Eye (tissue), 1 donor: ENCODE measurements at regions not wholly inside any gene's neighbourhood (a gene's known extent, or its start where the extent isn't known, plus 50 kb on each side); places are given as distances from the start of the nearest gene placed in this dataset.

Experiments
- DNase-seq: peaks from one replicate; pipeline ENCODE4 v3.0.0-alpha.2; 2015

DNA sequence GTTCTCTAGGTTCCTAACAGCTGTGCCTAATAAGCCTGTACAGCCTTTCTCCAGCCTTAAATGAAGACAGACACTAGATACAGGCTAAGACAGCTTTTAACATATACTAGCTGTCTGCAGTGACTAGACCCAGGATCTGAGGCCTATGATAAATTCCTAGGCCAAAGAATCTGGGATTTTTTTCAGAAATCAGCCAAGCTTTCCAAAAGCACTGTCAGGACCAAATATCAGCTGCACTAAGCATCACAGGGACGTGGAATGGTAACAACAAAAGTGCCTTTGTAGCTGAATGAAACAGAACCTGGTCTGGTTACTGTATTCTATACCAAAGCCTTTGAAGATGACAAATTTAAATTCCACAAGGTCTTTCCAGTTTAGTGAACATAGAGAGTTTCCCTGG is 77.9 kb upstream of the DOCK9 start:
- no peak for DNase-seq

DNA sequence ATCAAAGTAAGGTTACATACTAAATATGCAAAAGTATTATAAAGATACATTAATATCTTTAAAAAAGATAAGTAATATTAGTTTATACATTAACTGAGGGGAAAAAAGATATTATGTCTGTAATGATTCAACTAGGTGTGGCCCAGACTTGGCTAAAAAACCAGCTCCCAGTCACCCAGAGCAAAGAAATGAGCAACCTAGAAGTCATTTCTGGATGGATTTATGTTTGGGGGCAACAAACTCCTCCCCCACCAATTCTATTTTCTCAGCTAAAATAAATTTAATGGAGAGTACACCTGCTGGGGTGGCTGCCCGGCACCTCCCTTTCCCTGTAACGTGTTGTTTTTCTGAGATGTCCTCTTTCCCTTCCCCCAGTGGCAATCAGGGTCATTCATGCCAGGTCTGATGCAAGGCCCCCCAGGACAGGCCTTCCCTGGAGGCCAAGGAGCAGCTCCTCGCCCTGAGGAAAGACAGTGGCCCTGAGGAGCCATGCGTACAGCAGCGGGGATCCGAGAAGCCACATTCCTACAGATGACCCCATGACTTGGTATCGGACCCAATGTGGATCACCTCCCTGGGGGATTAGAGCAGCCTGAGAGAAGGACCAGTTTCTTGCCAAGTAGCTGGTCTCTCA is 78.6 kb upstream of the DOCK9 start:
- DNase-seq: no peak

DNA sequence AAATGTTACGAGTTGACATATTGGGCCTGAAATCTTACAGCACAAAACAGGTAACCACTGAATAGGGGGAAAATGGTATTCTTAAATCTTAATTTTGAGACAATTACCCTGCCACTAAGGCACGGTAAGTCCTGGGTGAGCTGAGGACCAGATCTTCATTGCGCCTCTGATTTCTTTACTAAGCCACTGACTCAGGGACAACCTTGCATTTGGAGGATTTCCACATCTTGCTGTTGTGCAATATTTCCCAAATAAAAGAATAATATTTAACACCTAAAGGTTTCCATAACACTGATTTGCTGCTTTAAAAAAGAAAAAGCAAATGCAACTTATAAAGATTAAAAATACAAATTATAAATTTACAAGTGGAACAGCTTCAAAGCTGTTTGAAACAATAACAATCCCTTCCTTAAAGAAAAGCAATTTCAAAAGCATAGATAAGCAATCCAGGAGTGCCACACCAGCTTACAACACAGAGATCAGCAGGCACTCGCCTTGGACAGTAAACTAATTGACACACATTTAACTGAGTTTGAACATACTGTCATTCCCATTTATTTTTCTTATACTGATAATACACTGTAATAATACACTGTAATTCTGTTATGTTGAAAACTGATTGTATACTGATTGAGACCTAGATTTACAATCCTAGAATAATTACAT is 79.6 kb upstream of the DOCK9 start:
- DNase-seq: no peak

DNA sequence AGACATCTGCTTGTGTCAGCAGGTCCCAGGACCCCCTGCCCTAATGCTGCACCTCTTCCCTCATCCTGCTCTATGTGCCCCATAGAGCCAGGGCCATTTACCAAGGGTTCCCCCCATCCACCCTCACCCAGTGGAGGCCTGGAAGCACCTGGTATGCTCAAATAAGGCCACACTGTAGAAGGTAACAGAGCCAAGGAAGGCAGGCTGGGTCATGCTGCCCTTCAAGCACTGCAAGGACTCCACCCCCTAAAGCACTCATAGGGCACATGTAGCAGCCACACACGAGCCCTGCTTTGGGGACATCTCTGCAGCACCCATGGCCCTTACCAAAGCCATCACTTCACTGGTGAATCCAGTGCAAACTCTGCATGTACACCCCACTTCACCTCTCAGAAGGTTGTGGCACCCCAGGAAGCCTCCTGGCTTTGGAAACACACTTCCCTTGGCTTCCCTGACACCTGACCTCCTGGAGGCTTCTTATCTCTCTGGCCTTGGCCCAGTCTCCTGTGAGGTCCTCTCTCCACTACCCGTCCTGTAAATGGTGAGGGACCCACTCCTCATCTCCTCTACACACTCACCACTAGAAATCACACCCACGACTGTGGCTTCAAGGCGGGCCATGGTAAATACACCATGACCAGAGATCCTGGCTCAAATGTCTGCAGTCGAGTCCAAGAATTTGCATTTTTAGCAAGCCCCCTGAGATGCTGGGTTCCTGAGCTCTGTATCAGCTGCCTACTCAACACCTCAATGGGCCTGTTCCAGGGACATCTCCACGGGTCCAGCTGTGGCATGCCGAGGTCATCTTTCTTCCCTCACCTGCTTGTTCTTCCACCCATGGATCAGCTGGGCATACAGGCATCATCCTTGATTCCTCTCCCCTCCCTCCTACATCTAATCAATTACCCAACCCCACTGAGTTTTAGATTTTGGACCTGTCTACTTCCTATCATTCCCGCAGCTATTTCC is 80.9 kb upstream of the DOCK9 start:
- DNase-seq: no peak

DNA sequence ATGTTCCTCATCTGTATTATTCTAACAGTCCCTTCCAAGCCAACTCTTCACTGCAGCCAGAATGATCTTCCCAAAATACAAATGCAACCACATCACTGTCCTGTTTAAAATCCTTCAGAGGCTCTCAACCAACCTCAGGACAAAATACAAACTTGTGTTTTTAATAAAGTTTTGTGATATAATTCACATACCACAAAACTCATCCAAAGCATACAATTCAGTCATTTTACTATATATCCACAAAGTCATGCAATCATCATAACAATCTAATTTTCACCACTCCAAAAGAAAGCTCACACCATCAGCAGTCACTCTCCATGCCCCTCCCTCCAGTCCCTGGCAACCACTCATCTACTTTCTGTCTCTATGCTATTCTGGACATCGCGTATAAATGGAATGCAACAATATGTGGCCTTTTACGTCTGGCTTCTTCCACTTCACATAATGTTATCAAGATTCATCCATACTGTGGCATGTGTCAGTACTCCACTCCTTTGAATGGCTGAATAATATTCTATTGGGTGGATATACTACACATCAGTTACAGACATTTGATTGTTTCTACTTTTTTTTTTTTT is 81.7 kb upstream of the DOCK9 start:
- no peak for DNase-seq

DNA sequence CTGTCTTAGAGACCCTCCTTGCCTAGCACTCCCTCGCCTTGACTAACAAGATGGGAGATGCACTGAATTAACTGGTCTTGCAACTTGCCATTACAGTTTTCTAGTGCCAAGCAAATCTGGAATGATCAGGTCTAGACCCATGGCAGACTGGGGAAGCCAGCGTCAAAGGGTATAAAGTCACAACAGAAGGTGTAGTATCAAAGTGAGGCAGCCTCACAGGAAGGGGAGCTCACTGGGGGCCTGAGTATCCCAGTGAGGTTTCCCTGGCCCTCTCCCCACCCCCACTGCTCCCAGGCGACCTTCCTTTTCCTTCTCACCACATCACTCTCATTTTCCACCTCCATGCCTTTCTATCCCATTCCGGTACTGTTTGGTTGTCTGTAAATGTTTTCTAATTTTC is 83.5 kb upstream of the DOCK9 start:
- DNase-seq: no peak

DNA sequence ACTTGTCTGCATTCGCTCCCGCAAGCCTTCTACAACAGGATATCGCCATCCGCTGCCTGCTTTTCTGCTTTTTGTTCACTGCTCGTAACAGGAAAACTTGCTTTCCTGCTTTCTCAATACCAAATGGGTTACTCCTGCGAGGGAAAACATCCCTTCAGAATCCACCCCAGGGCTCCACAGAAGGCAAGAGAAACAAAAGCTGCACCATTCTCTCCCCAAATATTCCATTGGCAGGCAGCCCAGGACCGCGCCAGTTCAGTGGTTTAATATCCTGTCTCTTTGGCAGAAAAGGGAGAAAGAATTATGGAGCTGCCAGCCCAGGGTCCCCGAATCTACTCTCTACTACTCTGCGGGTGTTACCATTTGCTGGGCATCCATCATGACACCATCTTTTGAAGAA is 84.7 kb upstream of the DOCK9 start:
- peak; percentile 36 for DNase-seq

DNA sequence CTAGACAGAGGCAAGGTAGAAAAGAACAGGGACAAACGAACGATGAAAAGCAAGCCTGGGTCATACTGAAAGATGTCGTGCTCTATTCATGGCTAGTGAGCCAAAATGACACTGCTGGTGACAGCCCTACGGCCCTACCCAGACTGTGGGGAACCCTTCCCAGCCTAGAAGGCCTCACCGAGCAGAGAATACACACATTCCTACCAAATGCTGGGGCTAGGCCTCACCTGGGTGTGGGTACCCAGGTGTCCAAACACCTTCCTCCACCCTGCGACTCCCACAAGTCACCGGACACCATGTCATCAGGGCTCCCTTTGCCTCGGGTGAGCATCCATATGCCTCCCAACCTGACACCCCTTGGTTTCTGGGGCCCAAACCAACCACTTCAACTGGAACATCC is 85.3 kb upstream of the DOCK9 start:
- no peak for DNase-seq

DNA sequence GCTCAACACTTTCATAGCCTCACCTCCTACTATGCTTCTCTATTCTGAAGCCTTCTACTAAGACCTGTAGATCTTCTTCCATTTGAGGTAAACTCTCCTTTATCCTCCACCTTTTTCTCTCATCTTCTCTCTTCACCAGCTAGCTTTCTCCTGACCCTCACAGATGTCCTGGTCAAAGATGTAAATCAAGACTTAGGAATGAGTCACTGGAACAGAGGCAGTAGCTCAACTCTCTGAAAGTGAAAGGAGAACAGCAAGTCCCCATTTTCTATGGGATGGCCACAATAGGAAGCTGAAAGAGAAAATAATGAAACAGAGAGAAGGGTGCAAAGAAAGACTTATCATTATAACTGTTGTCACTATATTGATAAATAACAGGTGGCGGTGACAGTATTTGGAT is 86.1 kb upstream of the DOCK9 start:
- no peak for DNase-seq

DNA sequence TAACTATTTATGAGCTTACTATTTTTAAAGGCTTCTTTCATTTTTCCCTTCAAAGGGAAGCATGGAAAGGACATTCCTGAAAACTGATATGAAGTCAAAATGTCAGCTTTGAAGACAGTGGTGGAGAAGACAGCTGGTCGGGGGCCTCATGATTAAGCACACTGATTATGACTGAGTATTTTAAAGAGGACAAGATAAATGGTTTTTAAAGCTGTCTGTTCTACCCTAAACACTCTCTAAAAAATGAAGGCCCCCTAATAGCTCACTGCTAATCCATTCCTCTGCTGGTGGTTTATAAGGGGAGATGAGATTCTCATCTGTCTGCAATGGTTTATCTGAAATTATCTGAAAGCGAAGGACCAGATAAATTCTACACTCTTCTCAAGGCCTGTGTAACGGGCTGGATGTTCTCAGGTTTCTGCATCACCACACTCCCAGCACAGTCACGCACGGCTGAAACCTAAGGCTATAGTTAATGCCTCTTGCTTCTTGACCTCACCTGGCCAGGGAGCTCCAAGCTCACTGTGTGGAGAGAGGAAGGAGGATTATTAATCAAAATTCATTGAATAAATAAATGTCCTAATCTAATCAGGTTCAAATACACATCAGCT is 86.9 kb upstream of the DOCK9 start:
- DNase-seq: no peak

DNA sequence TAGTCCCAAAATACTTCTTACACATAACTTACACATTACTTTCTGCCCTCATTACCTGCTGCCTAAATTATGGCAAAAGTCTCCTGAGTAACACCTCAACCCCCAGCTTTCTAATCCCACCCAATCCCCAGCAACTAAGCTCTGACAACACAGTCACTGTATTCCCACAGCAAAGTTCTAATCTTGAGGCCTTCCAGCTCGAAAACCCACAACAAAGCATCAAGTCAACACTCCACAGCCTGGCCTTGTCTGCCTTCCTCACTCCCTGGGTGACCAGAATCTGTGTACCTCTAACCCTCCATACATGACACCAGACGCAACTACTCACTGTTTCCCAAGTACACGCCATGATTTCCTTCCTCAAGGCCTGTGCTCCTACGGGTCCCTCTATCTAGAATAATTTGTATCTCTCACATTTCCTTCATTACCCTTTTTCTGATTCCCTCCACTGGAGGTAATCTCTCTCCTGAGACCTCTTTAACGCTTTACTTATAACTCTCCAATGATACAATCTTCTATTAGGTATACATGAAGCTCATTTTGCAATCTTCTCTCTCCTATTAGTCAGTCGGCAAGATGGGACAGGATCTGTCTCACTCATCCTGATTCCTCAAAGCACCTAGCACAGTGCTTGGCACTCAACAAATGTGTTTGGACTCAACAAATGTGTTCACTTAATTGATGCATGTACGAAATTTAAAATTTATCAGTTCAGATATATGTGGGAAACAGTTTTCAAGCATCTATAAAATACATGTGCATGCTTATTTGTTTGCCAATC is 87.6 kb upstream of the DOCK9 start:
- DNase-seq: no peak

DNA sequence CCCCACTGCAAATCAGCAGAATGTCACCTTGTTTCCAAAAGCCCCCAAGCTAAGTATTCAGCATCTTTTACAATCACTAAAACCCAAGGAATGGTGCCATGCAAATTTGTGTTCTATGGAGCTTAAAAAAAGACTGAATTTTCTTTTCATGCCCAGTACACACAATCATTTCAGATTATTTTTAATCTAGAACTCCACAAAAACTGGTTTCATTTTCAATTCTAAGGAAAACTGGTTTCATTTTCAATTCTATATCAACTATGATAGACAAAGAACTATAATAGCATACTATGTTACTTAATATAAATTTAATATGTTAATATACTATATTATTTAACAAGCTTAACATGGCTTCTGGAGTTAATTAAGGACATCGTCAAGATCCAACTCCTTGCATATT is 88.4 kb upstream of the DOCK9 start:
- DNase-seq: no peak

DNA sequence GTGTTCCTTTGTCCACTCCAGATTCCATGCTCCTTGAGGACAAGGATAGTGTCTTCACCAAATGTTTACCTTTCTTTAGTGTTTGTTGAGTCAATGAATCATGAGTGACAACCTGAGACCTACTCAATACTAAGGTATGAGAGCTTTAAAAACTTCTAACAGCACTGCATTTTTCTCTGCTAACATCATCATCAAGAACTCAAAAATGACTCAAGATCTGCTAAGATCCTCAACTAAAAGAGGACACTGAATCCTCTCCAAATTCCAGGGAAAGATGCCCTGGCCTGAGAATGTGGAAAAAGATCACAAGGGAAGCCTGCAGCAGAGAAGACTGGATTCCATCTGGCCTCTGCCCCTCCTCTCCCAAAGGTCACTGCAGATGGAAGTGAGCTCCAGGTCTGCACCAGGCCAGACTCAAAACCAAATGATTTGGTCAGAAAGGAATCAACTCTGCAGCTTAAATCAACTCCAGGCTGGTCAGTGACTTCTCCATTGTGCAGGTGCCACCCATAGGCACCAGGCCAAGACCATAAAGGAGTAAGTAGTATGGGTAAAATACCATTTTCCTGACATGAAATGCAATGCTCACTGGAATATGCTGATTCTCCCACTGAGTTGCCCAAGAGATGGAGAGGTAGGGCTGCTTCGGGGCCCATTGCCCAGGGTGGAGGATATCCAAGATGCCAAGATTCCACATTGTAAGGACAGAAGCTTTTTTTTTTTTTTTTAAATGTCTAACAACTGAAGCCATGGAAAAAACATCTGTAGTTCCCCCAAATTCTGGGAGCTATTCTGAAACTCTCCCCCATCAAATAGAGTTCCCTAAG is 89.5 kb upstream of the DOCK9 start:
- DNase-seq: no peak

DNA sequence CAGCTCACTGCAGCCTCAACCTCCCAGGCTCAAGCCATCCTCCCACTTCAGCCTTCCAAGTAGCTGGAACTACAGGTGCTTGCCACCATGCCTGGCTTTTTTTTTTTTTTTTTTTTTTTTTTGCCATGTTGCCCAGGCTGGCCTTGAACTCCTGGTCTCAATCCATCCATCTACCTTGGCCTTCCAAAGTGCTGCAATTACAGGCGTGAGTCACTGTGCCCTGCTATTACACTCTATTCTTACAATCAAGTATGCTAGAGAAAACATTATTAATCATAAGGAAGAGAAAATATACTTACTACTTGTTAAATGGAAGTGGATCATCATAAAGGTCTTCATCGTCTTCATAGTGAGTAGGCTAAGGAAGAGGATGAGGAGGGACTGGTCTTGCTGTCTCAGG is 93.3 kb upstream of the DOCK9 start:
- DNase-seq: no peak

DNA sequence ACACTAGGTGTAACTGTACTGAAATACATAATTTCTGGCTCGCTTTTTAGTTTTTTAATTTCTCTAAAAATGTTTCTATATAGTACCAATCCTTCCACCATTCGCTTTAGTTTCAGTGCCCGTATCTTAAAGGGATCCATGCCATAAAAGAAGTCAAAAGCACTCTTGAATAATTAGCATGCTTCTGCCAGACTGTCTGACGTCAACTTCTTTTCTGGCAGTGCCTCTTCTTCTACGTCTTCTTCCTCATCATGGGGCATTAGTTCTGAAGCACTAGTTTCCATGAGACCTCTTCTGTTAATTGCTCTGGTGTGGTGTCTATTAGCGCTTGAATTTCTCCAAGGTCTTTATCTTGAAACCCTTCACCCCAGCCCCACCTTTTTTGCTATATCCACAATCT is 93.8 kb upstream of the DOCK9 start:
- no peak for DNase-seq

DNA sequence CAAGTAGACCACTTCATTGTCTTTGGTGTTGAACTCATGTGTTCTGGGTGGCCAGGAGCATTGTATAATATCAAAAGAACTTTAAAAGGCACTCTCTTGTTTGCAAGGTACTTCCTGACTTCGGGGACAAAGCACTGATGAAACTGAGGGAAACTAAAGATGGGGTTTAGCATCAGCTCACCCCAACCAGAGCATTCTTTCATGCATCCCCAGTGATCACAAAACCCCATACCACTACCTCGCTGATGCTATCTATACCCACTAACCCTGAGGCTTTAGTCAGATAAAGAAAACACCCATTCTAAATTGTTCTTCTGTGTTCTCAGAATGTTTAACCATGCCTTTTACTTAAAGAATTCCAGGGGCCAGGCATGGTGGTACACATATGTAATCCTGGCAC is 94.5 kb upstream of the DOCK9 start:
- DNase-seq: no peak

DNA sequence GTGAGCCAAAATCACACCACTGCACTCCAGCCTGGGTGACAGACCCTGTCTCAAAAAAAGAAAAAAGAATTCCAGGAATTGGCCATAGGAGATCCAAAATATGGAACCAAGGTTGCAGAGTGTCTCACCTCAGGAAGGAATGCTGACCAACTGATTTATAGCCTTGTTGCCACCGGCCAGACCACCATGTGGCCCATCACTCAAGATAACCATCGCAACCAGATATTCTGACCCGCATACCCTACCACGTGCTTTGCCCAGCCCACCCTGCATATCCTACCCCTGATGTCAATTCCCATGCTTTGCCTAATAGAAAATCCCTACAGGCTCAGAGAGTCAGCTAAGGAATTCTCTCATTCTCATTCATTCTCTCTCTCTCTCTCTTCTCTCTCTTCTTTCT is 95.1 kb upstream of the DOCK9 start:
- no peak for DNase-seq

DNA sequence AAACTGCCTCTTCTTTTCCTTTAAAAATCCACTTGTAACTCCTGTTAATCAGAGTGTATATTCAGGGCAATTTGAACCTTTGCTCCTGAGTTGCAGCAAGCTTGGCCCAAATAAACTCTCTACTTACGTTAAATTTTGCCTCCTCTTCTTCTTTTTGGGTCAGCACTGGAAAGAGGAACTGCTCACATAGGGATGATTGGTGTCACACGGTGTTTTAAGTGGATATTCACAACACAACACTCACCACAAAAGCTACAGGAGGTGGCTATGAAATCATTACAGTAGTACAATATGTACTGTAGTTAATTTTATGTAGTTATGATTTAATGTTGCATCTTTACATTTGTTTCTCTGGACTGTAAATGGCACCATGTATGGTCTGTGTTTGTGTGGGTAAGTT is 96.8 kb upstream of the DOCK9 start:
- DNase-seq: no peak

DNA sequence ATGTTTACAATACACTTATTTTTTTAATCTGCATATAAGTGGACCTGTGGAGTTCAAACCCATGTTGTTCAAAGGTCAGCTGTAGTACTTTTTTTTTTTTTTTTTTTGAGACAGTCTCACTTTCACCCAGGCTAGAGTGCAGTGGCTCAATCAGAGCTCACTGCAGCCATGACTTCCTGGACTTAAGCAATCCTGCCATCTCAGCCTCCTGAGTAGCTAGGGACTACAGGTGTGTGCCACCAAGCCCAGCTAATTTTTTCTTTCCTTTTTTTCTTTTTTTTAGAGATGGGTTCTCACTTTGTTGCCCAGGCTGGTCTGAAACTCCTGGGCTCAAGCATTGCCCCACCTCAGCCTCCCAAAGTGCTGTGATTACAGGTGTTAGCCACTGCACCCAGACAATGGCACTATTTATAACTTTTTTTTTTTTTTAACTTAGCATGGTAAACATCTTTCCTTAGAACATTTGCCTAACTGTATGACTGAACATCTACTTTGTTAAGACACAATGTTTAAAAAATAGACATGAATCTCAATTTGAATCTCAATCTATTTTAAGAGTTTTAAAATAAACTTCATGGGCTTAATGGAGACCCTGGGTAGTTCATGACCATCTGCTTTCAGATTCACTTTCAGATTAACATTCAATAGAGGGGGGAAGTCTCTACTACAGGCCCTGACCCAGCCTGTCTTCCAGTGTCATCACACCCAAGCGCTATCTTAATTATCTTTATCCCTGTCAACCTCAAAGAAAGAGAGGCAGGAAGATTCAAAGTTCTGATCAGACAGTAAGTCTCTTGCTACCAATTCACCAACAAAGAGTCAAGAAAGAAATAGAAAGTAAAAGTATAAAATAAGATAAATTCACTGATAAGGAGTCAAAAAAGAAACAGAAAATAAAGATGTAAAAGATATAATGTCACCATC is 97.7 kb upstream of the DOCK9 start:
- DNase-seq: no peak
